ENCODE measurements at regions not wholly inside any gene's neighbourhood (a gene's known extent, or its start where the extent isn't known, plus 50 kb on each side); places are given as distances from the start of the nearest gene placed in this dataset.

DNA sequence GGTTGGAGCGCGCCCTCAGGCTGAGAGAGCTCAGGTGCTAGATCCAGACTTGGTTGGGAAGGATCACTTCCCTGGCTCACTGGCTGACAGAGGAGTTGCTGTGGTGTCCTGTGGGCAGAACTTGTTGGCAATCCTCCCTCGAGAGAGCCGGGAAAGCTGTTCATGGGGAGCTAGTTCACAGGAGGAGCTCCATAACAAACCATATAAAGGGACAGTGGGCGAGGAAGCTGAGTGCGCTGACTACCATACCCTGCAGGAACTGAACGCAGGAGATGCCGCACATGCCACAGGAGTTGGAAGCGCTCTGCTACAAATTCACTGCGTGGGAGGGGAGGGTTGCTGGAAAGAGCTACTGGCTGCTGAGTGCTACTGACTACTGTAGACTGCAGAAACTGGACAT, 243.2 kb downstream of the OGFRL1 start:
- DNase-seq, result no peak

DNA sequence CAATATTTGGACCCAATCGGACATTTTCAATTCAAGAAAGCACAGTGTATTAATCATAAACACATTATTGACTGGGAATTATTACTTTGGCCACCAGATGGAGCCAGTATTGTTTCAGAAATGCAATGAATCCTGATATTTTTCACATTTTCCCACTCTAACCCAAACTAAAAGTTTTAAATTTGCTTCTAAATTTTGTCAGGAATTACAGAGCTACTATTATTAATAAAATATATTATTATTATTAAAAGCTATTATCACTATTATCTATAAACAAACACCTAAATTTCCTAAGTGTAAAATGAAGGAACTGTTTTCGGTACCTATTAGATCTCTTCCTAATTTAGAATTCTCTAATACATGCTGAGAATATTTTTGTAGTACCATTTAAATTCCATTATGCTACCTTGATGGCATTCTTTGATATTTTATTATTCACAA, 245.3 kb downstream of the OGFRL1 start:
- peak in 1 of 2 donors; percentile 3 for DNase-seq

GRCh38 chr6:71534921-71535320, 246.3 kb downstream of the OGFRL1 start:
- no peak for DNase-seq

GRCh38 chr6:71537717-71538116, 249.1 kb downstream of the OGFRL1 start:
- no peak for DNase-seq

DNA sequence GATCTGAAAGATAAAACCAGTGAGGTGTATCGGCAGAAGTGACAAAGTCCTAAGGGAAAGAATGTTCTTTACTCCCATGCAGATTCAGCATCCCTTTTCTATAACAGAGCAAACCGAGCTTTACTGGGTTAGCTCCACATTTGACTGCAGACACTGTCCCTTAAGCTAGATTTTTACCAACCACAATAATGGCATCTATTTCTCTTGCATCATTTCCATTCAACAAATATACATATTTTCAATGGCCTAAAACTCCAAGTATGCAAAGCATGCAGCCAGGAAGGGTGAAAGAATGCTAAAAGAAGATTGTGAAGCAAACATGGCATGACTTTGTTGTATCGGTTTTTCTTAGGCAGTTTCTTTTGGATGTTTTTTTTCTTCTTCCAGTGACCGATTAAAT, 255.4 kb downstream of the OGFRL1 start:
- no peak for DNase-seq

DNA sequence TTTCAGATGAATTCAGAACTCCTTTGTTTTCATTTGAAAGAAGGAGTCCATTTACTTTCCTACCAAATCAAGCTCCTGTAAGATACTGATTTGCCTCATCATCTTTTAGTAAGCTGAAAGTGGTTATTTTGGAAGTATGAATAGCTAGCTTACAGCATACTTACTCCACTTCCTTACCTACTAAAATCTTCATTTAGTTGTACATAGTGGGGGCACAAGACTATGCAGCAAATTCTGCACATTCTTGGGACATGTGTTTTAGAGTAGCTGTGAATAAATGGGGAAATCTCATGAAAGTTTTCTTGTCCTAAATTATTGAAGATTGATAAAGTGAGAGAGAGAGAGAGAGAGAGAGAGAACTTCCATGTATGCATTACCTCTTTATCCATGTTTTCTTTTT, 256.3 kb downstream of the OGFRL1 start:
- no peak for DNase-seq

- no peak for DNase-seq
Measured at GRCh38 chr6:71545905-71546304, 257.3 kb downstream of the OGFRL1 start.

- DNase-seq, result no peak
Measured at GRCh38 chr6:71551798-71552197, 263.2 kb downstream of the OGFRL1 start.

GRCh38 chr6:71556141-71556540, 267.5 kb downstream of the OGFRL1 start:
- DNase-seq, result no peak

- DNase-seq, result no peak
Measured at GRCh38 chr6:71558974-71559373, 270.4 kb downstream of the OGFRL1 start.

DNA sequence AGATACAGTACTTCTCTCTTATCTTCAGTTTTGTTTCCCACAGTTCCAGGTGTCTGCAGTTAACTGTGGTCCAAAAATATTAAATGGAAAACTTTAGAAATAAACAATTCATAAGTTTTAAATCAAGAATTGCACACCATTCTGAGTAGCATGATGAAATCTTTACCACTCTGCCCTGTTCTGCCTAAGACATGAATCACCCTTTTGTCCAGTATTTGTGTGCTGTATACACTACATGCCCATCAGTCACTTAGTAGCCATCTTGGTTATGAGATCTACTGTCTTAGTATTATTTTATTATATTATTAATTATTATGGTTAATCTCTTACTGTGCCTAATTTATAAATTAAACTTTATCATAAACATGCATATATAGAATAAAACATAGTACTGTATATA, 279.0 kb downstream of the OGFRL1 start:
- no peak for DNase-seq

GRCh38 chr6:71577766-71578165, 289.2 kb downstream of the OGFRL1 start:
- DNase-seq, result no peak

- no peak for DNase-seq
Measured at GRCh38 chr6:71579902-71580301, 291.3 kb downstream of the OGFRL1 start.

DNA sequence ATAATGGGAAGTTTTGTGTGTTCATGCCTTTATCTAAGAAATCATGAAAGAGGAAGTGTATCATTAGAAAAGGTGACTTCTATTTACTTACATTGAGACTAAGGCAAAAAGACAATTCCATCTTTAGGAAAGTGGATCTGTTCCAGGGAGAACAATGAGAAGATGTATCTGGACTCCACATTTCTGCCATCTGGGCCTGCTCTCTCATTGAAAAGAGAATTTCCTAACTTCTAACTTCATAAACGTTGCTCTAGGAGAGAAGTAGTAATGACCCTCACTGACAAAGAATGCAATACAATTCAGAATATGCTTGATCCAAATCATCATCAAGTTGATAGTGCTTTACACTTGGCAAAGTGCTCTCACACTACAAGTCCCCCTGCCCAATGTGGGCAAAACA, 294.2 kb downstream of the OGFRL1 start:
- DNase-seq, result no peak

- no peak for DNase-seq
Measured at GRCh38 chr6:71584712-71585436, 296.3 kb downstream of the OGFRL1 start.

- no peak for DNase-seq
Measured at GRCh38 chr6:71585472-71585871, 296.9 kb downstream of the OGFRL1 start.

- DNase-seq, result no peak
Measured at GRCh38 chr6:71588490-71588889, 297.9 kb upstream of the RIMS1 start.

DNA sequence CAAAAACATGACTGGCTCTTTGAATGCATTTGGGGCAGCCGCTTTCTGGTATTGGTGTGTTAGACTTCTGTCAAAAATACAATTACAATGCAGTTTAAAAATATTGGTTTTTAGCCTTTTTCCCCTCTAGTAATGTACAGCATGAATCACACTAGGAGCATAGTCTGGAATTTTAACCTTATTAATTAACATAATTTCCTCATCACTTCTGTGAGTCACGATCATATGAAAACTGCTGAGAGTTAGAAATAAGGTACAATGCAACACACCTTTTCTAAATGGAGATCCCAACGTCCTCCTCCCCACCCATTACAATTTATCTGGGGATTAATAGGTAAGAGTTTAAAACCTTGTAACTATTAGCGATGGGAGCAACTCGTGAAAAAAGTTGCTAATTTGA, 297.1 kb upstream of the RIMS1 start:
- DNase-seq, result no peak

DNA sequence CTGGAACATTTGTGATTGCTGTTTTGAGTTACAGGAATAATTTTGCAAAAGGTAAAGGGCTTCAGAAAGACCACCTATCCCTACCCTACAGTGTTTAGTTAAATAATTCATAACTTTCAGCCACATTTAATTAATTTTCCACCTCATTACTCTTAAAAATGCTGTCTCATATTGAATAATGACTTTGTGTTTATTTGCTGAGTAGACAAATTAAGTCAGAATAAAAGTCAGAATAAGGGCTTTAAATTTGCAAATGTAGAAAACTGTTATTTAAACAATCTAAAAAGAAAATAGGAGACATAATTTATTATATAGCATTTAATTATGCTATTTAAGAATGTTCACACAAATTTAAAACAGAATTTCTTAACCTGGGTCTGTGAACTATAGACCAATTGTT, 293.7 kb upstream of the RIMS1 start:
- no peak for DNase-seq

DNA sequence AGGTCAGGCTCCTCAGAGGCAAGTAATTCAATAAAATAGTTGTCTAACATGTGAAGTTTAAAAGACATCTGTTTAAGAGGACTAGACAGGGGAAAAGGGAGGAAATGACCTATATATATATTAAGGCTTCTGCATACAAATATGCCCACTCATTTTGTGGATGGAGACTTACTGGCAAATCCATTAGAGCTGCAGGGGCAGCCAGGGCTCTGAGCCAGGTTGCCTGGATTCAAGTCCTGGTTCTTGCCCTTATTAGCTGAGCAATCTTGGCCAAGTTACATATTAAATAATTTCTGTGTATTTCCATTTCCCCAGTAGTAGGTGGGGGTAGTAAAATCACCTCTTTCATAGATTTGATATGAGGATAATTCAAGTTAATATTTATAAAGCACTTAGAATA, 287.0 kb upstream of the RIMS1 start:
- DNase-seq, result no peak

DNA sequence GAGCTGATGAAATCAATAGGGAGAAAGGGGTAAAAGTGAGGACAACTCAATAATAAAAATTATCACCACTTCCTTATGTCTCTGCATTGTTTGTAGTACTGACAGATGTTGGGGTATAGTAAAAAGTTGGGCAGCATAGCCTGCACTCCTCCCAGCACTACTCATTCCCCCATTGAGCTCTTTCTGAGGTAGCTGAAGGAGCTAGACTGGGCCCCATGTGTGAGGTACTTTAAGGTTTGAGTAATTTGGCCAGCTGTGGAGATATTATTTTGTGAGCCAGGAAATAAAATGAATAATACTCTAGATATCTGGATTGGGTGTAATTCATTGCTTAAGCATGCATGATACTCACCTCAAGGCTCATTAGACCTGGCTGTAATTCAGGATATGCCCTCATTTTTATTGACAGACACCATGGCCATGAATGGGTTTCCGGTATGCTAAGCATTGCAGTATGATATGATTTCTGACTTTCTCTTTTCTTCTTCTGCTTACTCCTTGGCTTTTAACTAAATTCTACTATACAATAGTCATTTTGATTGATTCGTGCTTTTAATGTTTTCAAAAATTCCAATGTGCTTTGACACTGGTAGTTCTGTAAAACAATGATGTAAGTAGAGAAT, 283.9 kb upstream of the RIMS1 start:
- DNase-seq, result no peak

GRCh38 chr6:71603021-71603420, 283.3 kb upstream of the RIMS1 start:
- no peak for DNase-seq

DNA sequence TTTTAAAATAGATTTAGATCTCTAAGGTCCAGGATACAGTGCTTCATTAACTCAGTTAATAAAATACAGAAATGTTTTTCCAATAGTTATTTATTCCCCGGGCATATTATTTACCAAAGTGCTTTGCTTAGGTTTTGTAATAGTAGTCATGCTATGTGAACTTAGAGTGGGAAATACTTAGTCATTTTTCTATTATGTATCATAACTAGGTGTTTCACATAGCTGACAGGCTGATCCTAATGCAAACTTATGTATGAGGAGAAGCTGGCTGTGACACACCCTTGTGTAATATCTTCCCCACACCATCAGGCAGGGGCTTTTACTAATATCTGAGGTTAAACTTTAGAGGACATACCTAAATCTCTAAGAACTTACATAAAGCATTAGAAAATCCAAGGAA, 277.7 kb upstream of the RIMS1 start:
- DNase-seq, result no peak

GRCh38 chr6:71619836-71620235, 266.5 kb upstream of the RIMS1 start:
- DNase-seq, result no peak

Measured in CD4-positive, alpha-beta T cell treated with Interferon alpha-2 for 1 hour (primary cell).